ENCODE measurements at regions not wholly inside any gene's neighbourhood (a gene's known extent, or its start where the extent isn't known, plus 50 kb on each side); places are given as distances from the start of the nearest gene placed in this dataset.

DNA sequence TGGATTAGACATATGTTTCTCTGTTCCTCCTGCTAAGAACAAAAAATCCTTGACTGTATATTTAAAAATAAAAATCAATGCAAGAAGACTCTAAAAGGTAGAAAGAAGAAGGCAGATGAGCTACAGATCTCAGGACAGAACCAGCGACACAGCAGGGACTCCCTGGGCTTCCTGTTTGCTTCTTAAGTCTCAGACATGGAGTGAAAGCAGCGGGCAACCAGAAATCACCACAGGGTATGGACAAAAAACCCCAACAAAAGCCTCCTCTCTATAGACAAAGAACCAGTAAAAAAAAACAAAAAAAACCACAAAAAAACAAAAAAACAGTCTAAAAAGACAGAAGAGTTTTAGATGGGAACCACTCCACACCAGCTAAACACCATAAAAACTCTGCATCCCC, 971.0 kb upstream of the GYPC start:
- H3K9me3 ChIP-seq, result no peaks in the 10 kb centered on the region
- no peak overlapping the region for H3K4me3 ChIP-seq
- ATAC-seq, result no peak
- intact Hi-C loops (cut with DNase I, micrococcal nuclease), result no loop called here
- DNase-seq, result no peak
- no peaks in the 10 kb centered on the region for H3K36me3 ChIP-seq (ENCODE audit: low read depth)
- peaks cover 3% of the 10 kb centered on the region for H3K4me1 ChIP-seq (ENCODE audit: low read depth)
- no peak for TF ChIP-seq CTCF (IDR thresholded peaks at IDR 0.05)

GRCh38 chr2:125696560-125696959, 959.4 kb upstream of the GYPC start:
- Histone ChIP-seq H3K4me3 (no peak overlapping the region), H3K9me3 (no peaks in the 10 kb centered on the region), H3K4me1 (ENCODE audit: low read depth) (peaks cover 6% of the 10 kb centered on the region), H3K36me3 (ENCODE audit: low read depth) (no peaks in the 10 kb centered on the region)
- intact Hi-C loops (cut with DNase I, micrococcal nuclease), result no loop called here
- ATAC-seq, result peak; percentile 99
- TF ChIP-seq CTCF (IDR thresholded peaks at IDR 0.05), result no peak
- peak in 2 of 3 donors; percentile 34 to 77 for DNase-seq

DNA sequence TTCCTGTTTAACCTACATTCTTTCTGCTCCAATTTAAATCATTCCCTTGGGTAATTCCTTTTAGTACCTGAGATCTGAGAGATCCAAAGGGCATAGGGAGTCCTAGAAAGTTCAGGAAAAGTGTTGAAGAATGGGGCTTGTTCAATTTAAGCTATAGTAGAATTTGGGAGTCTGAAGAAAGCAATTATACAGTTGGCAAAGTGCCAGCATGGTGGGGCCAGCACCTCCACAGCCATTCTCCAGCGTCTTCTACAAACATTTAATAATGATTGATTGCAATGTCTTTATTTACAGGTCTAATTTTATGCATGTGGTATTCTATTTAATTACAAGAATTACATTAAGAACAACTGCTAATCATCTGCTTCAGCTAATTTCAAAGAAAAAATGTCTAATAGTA, 957.7 kb upstream of the GYPC start:
- H3K4me1 ChIP-seq (ENCODE audit: low read depth), result peaks cover 6% of the 10 kb centered on the region
- no peak for TF ChIP-seq CTCF (IDR thresholded peaks at IDR 0.05)
- no peak for ATAC-seq
- no peak for DNase-seq
- H3K9me3 ChIP-seq, result no peaks in the 10 kb centered on the region
- intact Hi-C loops (cut with DNase I, micrococcal nuclease), result no loop called here
- no peaks in the 10 kb centered on the region for H3K36me3 ChIP-seq (ENCODE audit: low read depth)
- no peak overlapping the region for H3K4me3 ChIP-seq

GRCh38 chr2:125701070-125701469, 954.9 kb upstream of the GYPC start:
- TF ChIP-seq CTCF (IDR thresholded peaks at IDR 0.05), result no peak
- ATAC-seq (no peak), DNase-seq (no peak)
- intact Hi-C loops (cut with DNase I, micrococcal nuclease), result no loop called here
- no peaks in the 10 kb centered on the region for H3K36me3 ChIP-seq (ENCODE audit: low read depth)
- no peaks in the 10 kb centered on the region for H3K9me3 ChIP-seq
- peaks cover 6% of the 10 kb centered on the region for H3K4me1 ChIP-seq (ENCODE audit: low read depth)
- H3K4me3 ChIP-seq, result no peak overlapping the region

DNA sequence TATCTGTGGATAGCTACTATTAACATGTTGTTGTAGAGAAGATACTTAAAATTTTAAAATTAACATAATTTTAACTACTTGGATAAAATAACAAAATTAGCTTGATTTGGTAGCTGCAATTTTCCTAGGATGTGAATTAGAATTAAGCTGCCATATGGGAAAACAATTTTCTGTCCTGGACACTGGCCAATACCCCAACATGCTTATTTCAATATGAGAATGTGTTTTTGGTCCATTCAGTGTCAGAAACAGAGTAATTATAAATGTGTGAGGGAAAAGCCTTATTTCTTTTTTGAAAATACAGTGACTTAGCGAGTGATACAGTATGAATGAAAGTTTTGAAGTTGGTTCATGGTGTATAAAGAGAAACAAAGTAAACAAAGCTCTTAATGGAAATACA, 948.3 kb upstream of the GYPC start:
- TF ChIP-seq CTCF (IDR thresholded peaks at IDR 0.05), result no peak
- no peak for DNase-seq
- H3K4me3 ChIP-seq, result no peak overlapping the region
- no peaks in the 10 kb centered on the region for H3K4me1 ChIP-seq (ENCODE audit: low read depth)
- intact Hi-C loops (cut with DNase I, micrococcal nuclease), result no loop called here
- H3K9me3 ChIP-seq, result no peaks in the 10 kb centered on the region
- no peak for ATAC-seq
- H3K36me3 ChIP-seq (ENCODE audit: low read depth), result no peaks in the 10 kb centered on the region

- no peak for ATAC-seq
- Histone ChIP-seq H3K36me3 (ENCODE audit: low read depth) (no peaks in the 10 kb centered on the region), H3K4me3 (no peak overlapping the region), H3K4me1 (ENCODE audit: low read depth) (no peaks in the 10 kb centered on the region), H3K9me3 (no peaks in the 10 kb centered on the region)
- intact Hi-C loops (cut with DNase I, micrococcal nuclease), result no loop called here
- no peak for TF ChIP-seq CTCF (IDR thresholded peaks at IDR 0.05)
- no peak for DNase-seq
Observed at GRCh38 chr2:125710561-125710960, 945.4 kb upstream of the GYPC start.

Data from mucosa of descending colon (tissue), 3 donors.